K562 (cell line): ENCODE measurements at regions not wholly inside any gene's neighbourhood (a gene's known extent, or its start where the extent isn't known, plus 50 kb on each side); places are given as distances from the start of the nearest gene placed in this dataset.

ENCODE experiments used
- ATAC-seq: fragments of 200-7000 bp; cut with Tn5 transposase; 3 replicates; pipeline ENCODE4 v1.9.1; 2020; ENCODE audit warnings: moderate library complexity
- BruUV-seq: library from RNA; stranded (reverse); fragments of 400-500 nt; replicated peaks from 2 replicates; lab custom pipeline; 2021; lab: Mats Ljungman, UMichigan
- CTCF ChIA-PET: fragments of 300-600 bp; formaldehyde crosslinking; extraction: SDS; loops from one replicate; lab custom pipeline; 2021; ENCODE audit warnings: low intra/inter-chr PET ratio; lab: Yijun Ruan, JAX
- POLR2A ChIA-PET: fragments of 300-600, 350-650 bp; sonication (Branson Sonifier 250); formaldehyde crosslinking; extraction: SDS; loops from one replicate; lab custom pipeline; 2021; ENCODE audit warnings: antibody characterized with exemption, inconsistent platforms; lab: Yijun Ruan, JAX
- DNase-seq, 4 experiments: peaks; one replicate each; pipeline versions ENCODE4 v3.0.0 to v3.0.0-alpha.2; 2011 to 2018; ENCODE audit warnings: low spot score in 3 of 4, mixed read lengths in 3 of 4; ENCODE audit errors: extremely low read depth in 1 of 4
- FAIRE-seq: peaks from 2 replicates; lab custom pipeline; 2011; peaks lifted over from hg19 to GRCh38; lab: Jason Lieb, UNC
- H2AFZ ChIP-seq: 2 replicates; pipeline ENCODE4 v1.6.0; 2011; ENCODE audit warnings: low read depth, low read length, control low read depth, inconsistent platforms
- H3K27ac ChIP-seq: fragments of 200-600 bp; 3 replicates; pipeline ENCODE4 v1.8.0; 2011; ENCODE audit warnings: low read depth, mild to moderate bottlenecking, control low read depth, inconsistent platforms, low read length, moderate library complexity, mixed read lengths; ENCODE audit errors: extremely low read depth
- H3K27me3 ChIP-seq, 2 experiments: fragments of 300-600 bp in 1 of 2; 2 replicates in 1 of 2; 3 replicates in 1 of 2; pipeline versions ENCODE4 v1.6.0 to v1.8.0; 2011; ENCODE audit warnings: inconsistent platforms in 2 of 2, low read length in 2 of 2, mild to moderate bottlenecking in 1 of 2, mixed read lengths in 1 of 2, moderate library complexity in 1 of 2; ENCODE audit not compliant: control insufficient read depth in 2 of 2, insufficient read depth in 2 of 2
- H3K36me3 ChIP-seq: fragments of 300-600 bp; 3 replicates; pipeline ENCODE4 v1.8.0; 2011; ENCODE audit warnings: mild to moderate bottlenecking, low read length, inconsistent platforms; ENCODE audit not compliant: control insufficient read depth, insufficient read depth
- H3K4me1 ChIP-seq, 2 experiments: fragments of 200-600 bp in 1 of 2; replicated peaks in 1 of 2; 2 replicates in 1 of 2; 3 replicates in 1 of 2; pipeline versions ENCODE4 v1.5.1 to v1.8.0; 2011; ENCODE audit warnings: inconsistent platforms in 2 of 2, low read length in 2 of 2, mild to moderate bottlenecking in 1 of 2, mixed read lengths in 1 of 2, moderate library complexity in 1 of 2; ENCODE audit not compliant: control insufficient read depth in 2 of 2, insufficient read depth in 2 of 2
- H3K4me2 ChIP-seq: 2 replicates; pipeline ENCODE4 v1.6.1; 2011; ENCODE audit warnings: low read length, control low read depth, inconsistent platforms, mixed read lengths; ENCODE audit not compliant: insufficient read depth
- H3K4me3 ChIP-seq: fragments of 200-600 bp; sonication (generic), shearing (Covaris generic); 2 replicates; pipeline ENCODE4 v1.5.1; 2016; ENCODE audit warnings: control low read depth, inconsistent platforms
- H3K79me2 ChIP-seq: fragments of 200-600 bp; 3 replicates; pipeline ENCODE4 v1.8.0; 2011; ENCODE audit warnings: low read length, inconsistent platforms; ENCODE audit not compliant: control insufficient read depth, insufficient read depth
- H3K9ac ChIP-seq, 2 experiments: 2 replicates each; pipeline versions ENCODE4 v1.6.0 to v1.6.1; 2011; ENCODE audit warnings: low read depth in 2 of 2, low read length in 2 of 2, control low read depth in 1 of 2, inconsistent platforms in 1 of 2, mild to moderate bottlenecking in 1 of 2, mixed read lengths in 1 of 2; ENCODE audit not compliant: insufficient read depth in 1 of 2
- H3K9me1 ChIP-seq: one replicate; pipeline ENCODE4 v1.6.0; 2011; ENCODE audit warnings: inconsistent platforms, mild to moderate bottlenecking, low read length, moderate library complexity; ENCODE audit not compliant: control insufficient read depth, insufficient read depth
- H3K9me3 ChIP-seq: replicated peaks from 2 replicates; pipeline ENCODE4 v1.5.1; 2011; ENCODE audit warnings: low read depth, low read length, inconsistent platforms; ENCODE audit not compliant: control insufficient read depth, insufficient read depth
- H4K20me1 ChIP-seq: replicated peaks from 2 replicates; pipeline ENCODE4 v1.6.1; 2011; ENCODE audit warnings: low read length, inconsistent platforms, mixed read lengths; ENCODE audit not compliant: control insufficient read depth, insufficient read depth
- ARHGAP35 ChIP-seq: fragments of 450-650 bp; IDR thresholded peaks from 2 replicates; pipeline ENCODE4 v1.6.1; 2018; ENCODE audit not compliant: partially characterized antibody
- ARID3B ChIP-seq: fragments of 250-450 bp; sonication (Bioruptor Pico); IDR thresholded peaks from 2 replicates; pipeline ENCODE4 v1.4.0; 2020; ENCODE audit warnings: borderline replicate concordance
- CEBPZ ChIP-seq: fragments of 150-350 bp; IDR thresholded peaks from 2 replicates; pipeline ENCODE4 v1.6.1; 2014; ENCODE audit warnings: low read depth, mild to moderate bottlenecking, low read length, borderline replicate concordance
- ETV6 ChIP-seq, 3 experiments: fragments of 150-350 bp in 1 of 3; sonication (generic) in 1 of 3; formaldehyde crosslinking in 1 of 3; IDR thresholded peaks; 2 replicates each; pipeline versions ENCODE4 v1.6.1 to v1.8.0; 2014 to 2022; ENCODE audit warnings: borderline replicate concordance in 2 of 3, low read depth in 2 of 3, antibody characterized with exemption in 1 of 3, low read length in 1 of 3, mild to moderate bottlenecking in 1 of 3, missing genetic modification reagents in 1 of 3
- LCOR ChIP-seq: sonication (generic); formaldehyde crosslinking; IDR thresholded peaks from 2 replicates; pipeline ENCODE4 v1.8.0; 2022; ENCODE audit warnings: mild to moderate bottlenecking, missing genetic modification reagents
- PTRF ChIP-seq: fragments of 450-650 bp; IDR thresholded peaks from 2 replicates; pipeline ENCODE4 v1.6.1; 2016; ENCODE audit warnings: mild to moderate bottlenecking, missing genetic modification characterization, missing compliant biosample characterization
- ZBTB49 ChIP-seq: sonication (generic); formaldehyde crosslinking; IDR thresholded peaks from 2 replicates; pipeline ENCODE4 v1.8.0; 2022; ENCODE audit warnings: missing genetic modification reagents, mild to moderate bottlenecking, borderline replicate concordance
- WGBS: fragments of 100-300 bp; shearing (Covaris generic); methylation state at CpG from one replicate; pipeline ENCODE4 v1.1.6; 2016; ENCODE audit warnings: low coverage, mixed read lengths; ENCODE audit not compliant: insufficient coverage; ENCODE audit errors: missing lambda C conversion rate; 5-methylcytosine and 5-hydroxymethylcytosine counted together
- in situ Hi-C: fragments of 300-500 bp; cut with MboI; formaldehyde crosslinking; loops from 4 replicates; pipeline ENCODE4 v1.15.0; 2018; ENCODE audit warnings: inconsistent platforms, mixed read lengths
- intact Hi-C: fragments of 100-400 bp; cut with micrococcal nuclease; formaldehyde crosslinking; loops from 2 replicates; pipeline ENCODE4 v1.14.2; 2022

- no peak overlapping the region for H3K27ac ChIP-seq
- TF ChIP-seq ARHGAP35 (no peak), LCOR (CRISPR knock-in tag) (no peak), ETV6 (IDR thresholded peaks at IDR 0.05; ENCODE audit: borderline replicate concordance in 1 of 2, low read depth in 2 of 2, low read length in 1 of 2) (no peak), ETV6 (CRISPR knock-in tag; IDR thresholded peaks at IDR 0.05; ENCODE audit: borderline replicate concordance) (no peak), ARID3B (CRISPR knock-in tag) (no peak)
- H3K79me2 ChIP-seq = no peaks in the 10 kb centered on the region
- no peaks in the 10 kb centered on the region for H3K27me3 ChIP-seq
- ATAC-seq (no peak), FAIRE-seq (no peak), DNase-seq (no peak)
- no peaks in the 10 kb centered on the region for H4K20me1 ChIP-seq
- intact Hi-C loops (no loop called here), in situ Hi-C loops (no loop called here)
- no peaks in the 10 kb centered on the region for H3K4me1 ChIP-seq
- no peak overlapping the region for H3K4me3 ChIP-seq
- H3K9me1 ChIP-seq = no peaks in the 10 kb centered on the region
- BruUV-seq = no TSS peak
- ChIA-PET POLR2A (no interaction called here), CTCF (no interaction called here)
- WGBS = 0% methylated on average over 1 of the region's 1 CpG
- no peak overlapping the region for H3K4me2 ChIP-seq
- no peak overlapping the region for H3K9ac ChIP-seq
- H2AFZ ChIP-seq = no peak overlapping the region
- H3K9me3 ChIP-seq = no peaks in the 10 kb centered on the region
- no peaks in the 10 kb centered on the region for H3K36me3 ChIP-seq
These were observed 671.5 kb upstream of the SLC8A1 start for GRCh38 chr2:41123341-41123740.

- DNase-seq (no peak), ATAC-seq (no peak), FAIRE-seq (no peak)
- no peaks in the 10 kb centered on the region for H3K79me2 ChIP-seq
- no peak overlapping the region for H3K4me3 ChIP-seq
- WGBS = 0% methylated on average over 3 of the region's 3 CpGs
- no peak overlapping the region for H3K27ac ChIP-seq
- H3K9me3 ChIP-seq = no peaks in the 10 kb centered on the region
- H3K9ac ChIP-seq = no peak overlapping the region
- no peaks in the 10 kb centered on the region for H4K20me1 ChIP-seq
- H3K4me1 ChIP-seq = no peaks in the 10 kb centered on the region
- H3K36me3 ChIP-seq = no peaks in the 10 kb centered on the region
- POLR2A ChIA-PET = no interaction called here
- H3K9me1 ChIP-seq = no peaks in the 10 kb centered on the region
- H2AFZ ChIP-seq = no peak overlapping the region
- BruUV-seq = no TSS peak
- in situ Hi-C loops (no loop called here), intact Hi-C loops (no loop called here)
- CTCF ChIA-PET = no interaction called here
- H3K4me2 ChIP-seq = no peak overlapping the region
- H3K27me3 ChIP-seq = no peaks in the 10 kb centered on the region
- no peak for TF ChIP-seq CEBPZ
- TF ChIP-seq ZBTB49 (CRISPR knock-in tag) = no peak
- TF ChIP-seq PTRF (tag) = no peak
These were observed 675.5 kb upstream of the SLC8A1 start for GRCh38 chr2:41127351-41127750.
